ENCODE measurements at regions not wholly inside any gene's neighbourhood (a gene's known extent, or its start where the extent isn't known, plus 50 kb on each side); places are given as distances from the start of the nearest gene placed in this dataset.

DNA sequence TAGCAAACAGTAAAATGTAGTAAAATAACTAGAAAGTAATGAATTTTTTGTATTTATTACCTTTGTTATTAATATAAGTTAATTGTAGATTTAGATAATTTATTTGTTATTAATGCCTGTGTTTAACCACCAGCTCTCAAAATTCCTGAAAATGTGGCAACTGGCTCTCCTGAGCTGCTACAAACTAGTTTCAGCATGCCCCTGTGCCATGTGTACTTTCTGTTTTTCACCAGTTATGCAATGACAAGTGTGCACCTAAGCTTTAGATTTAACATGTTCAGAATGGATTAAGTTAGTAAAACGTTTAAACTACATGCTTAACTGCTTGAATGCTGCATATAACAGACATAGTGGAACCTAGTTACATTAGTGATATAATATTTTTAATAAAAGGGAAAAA is 88.1 kb downstream of the POSTN start:
- intact Hi-C loops (cut with micrococcal nuclease) (no loop called here), in situ Hi-C loops (cut with MboI) (no loop called here)
- no peak overlapping the region for H3K4me2 ChIP-seq (ENCODE audit: insufficient read depth, low read length)
- H3K36me3 ChIP-seq (ENCODE audit: control insufficient read depth, insufficient read depth, low read length): no peaks in the 10 kb centered on the region
- no peak overlapping the region for H3K27ac ChIP-seq (ENCODE audit: extremely low read depth, low read depth, low read length)
- no peaks in the 10 kb centered on the region for H4K20me1 ChIP-seq (replicated peaks; ENCODE audit: control insufficient read depth, insufficient read depth, low read length)
- DNase-seq (ENCODE audit: extremely low read depth in 1 of 4, low spot score in 3 of 4) (no peak), FAIRE-seq (no peak), ATAC-seq (no peak)
- H3K4me3 ChIP-seq: no peak overlapping the region
- H3K9ac ChIP-seq (ENCODE audit: insufficient read depth in 1 of 2, low read depth in 2 of 2, low read length in 2 of 2): no peak overlapping the region
- H2AFZ ChIP-seq (ENCODE audit: low read depth, low read length): no peak overlapping the region
- no peaks in the 10 kb centered on the region for H3K27me3 ChIP-seq (ENCODE audit: control insufficient read depth in 2 of 2, insufficient read depth in 2 of 2, low read length in 2 of 2)
- POLR2A ChIA-PET: no interaction called here
- 0% methylated on average over 1 of the region's 1 CpG for WGBS (ENCODE audit: insufficient coverage, low coverage, missing lambda C conversion rate)
- H3K4me1 ChIP-seq (replicated peaks in 1 of 2; ENCODE audit: control insufficient read depth in 2 of 2, insufficient read depth in 2 of 2, low read length in 2 of 2): no peaks in the 10 kb centered on the region
- no TSS peak for BruUV-seq (replicated peaks)
- CTCF ChIA-PET (ENCODE audit: low intra/inter-chr PET ratio): no interaction called here
- H3K9me3 ChIP-seq (replicated peaks; ENCODE audit: control insufficient read depth, insufficient read depth, low read depth, low read length): no peaks in the 10 kb centered on the region
- no peaks in the 10 kb centered on the region for H3K9me1 ChIP-seq (ENCODE audit: control insufficient read depth, insufficient read depth, low read length)
- no peaks in the 10 kb centered on the region for H3K79me2 ChIP-seq (ENCODE audit: control insufficient read depth, insufficient read depth, low read length)
- TF ChIP-seq KDM1A (IDR thresholded peaks at IDR 0.05) (no peak), POLR2G (IDR thresholded peaks at IDR 0.05; ENCODE audit: low read depth, low read length) (no peak), HSF4 (CRISPR knock-in tag; IDR thresholded peaks at IDR 0.05; ENCODE audit: borderline replicate concordance) (no peak), SMAD1 (IDR thresholded peaks at IDR 0.05; ENCODE audit: low read depth, low read length, partially characterized antibody) (no peak), TBP (optimal IDR thresholded peaks at IDR 0.05; ENCODE audit: low read depth, low read length) (no peak), DMBX1 (CRISPR knock-in tag; IDR thresholded peaks at IDR 0.05; ENCODE audit: borderline replicate concordance) (no peak), E2F3 (CRISPR knock-in tag; IDR thresholded peaks at IDR 0.05) (no peak), ESRRB (CRISPR knock-in tag; IDR thresholded peaks at IDR 0.05; ENCODE audit: borderline replicate concordance) (no peak), PHB2 (IDR thresholded peaks at IDR 0.05; ENCODE audit: low read depth) (no peak), TAL1 (IDR thresholded peaks at IDR 0.05) (no peak), YBX1 (IDR thresholded peaks at IDR 0.05) (no peak)
- TF ChIP-seq, protein P1, sequence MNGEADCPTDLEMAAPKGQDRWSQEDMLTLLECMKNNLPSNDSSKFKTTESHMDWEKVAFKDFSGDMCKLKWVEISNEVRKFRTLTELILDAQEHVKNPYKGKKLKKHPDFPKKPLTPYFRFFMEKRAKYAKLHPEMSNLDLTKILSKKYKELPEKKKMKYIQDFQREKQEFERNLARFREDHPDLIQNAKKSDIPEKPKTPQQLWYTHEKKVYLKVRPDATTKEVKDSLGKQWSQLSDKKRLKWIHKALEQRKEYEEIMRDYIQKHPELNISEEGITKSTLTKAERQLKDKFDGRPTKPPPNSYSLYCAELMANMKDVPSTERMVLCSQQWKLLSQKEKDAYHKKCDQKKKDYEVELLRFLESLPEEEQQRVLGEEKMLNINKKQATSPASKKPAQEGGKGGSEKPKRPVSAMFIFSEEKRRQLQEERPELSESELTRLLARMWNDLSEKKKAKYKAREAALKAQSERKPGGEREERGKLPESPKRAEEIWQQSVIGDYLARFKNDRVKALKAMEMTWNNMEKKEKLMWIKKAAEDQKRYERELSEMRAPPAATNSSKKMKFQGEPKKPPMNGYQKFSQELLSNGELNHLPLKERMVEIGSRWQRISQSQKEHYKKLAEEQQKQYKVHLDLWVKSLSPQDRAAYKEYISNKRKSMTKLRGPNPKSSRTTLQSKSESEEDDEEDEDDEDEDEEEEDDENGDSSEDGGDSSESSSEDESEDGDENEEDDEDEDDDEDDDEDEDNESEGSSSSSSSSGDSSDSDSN (IDR thresholded peaks at IDR 0.05; ENCODE audit: borderline replicate concordance in 1 of 2, low read depth in 2 of 2, low read length in 2 of 2): no peak
- TF ChIP-seq, protein P2, sequence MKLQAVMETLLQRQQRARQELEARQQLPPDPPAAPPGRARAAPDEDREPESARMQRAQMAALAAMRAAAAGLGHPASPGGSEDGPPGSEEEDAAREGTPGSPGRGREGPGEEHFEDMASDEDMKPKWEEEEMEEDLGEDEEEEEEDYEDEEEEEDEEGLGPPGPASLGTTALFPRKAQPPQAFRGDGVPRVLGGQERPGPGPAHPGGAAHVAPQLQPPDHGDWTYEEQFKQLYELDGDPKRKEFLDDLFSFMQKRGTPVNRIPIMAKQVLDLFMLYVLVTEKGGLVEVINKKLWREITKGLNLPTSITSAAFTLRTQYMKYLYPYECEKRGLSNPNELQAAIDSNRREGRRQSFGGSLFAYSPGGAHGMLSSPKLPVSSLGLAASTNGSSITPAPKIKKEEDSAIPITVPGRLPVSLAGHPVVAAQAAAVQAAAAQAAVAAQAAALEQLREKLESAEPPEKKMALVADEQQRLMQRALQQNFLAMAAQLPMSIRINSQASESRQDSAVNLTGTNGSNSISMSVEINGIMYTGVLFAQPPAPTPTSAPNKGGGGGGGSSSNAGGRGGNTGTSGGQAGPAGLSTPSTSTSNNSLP (IDR thresholded peaks at IDR 0.05; ENCODE audit: borderline replicate concordance, low read depth, low read length): no peak
- TF ChIP-seq, protein P3, sequence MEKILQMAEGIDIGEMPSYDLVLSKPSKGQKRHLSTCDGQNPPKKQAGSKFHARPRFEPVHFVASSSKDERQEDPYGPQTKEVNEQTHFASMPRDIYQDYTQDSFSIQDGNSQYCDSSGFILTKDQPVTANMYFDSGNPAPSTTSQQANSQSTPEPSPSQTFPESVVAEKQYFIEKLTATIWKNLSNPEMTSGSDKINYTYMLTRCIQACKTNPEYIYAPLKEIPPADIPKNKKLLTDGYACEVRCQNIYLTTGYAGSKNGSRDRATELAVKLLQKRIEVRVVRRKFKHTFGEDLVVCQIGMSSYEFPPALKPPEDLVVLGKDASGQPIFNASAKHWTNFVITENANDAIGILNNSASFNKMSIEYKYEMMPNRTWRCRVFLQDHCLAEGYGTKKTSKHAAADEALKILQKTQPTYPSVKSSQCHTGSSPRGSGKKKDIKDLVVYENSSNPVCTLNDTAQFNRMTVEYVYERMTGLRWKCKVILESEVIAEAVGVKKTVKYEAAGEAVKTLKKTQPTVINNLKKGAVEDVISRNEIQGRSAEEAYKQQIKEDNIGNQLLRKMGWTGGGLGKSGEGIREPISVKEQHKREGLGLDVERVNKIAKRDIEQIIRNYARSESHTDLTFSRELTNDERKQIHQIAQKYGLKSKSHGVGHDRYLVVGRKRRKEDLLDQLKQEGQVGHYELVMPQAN (IDR thresholded peaks at IDR 0.05; ENCODE audit: borderline replicate concordance): no peak
- TF ChIP-seq, protein P4, sequence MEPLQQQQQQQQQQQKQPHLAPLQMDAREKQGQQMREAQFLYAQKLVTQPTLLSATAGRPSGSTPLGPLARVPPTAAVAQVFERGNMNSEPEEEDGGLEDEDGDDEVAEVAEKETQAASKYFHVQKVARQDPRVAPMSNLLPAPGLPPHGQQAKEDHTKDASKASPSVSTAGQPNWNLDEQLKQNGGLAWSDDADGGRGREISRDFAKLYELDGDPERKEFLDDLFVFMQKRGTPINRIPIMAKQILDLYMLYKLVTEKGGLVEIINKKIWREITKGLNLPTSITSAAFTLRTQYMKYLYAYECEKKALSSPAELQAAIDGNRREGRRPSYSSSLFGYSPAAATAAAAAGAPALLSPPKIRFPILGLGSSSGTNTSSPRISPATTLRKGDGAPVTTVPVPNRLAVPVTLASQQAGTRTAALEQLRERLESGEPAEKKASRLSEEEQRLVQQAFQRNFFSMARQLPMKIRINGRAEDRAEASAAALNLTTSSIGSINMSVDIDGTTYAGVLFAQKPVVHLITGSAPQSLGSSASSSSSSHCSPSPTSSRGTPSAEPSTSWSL (CRISPR knock-in tag; IDR thresholded peaks at IDR 0.05; ENCODE audit: borderline replicate concordance): no peak
